CD14-positive monocyte (primary cell): ENCODE measurements at regions not wholly inside any gene's neighbourhood (a gene's known extent, or its start where the extent isn't known, plus 50 kb on each side); places are given as distances from the start of the nearest gene placed in this dataset.

Experiments
- DNase-seq, 3 donors: peaks; one replicate each; pipeline ENCODE4 v3.0.0-alpha.2; 2011 to 2022
- H2AFZ ChIP-seq: 2 replicates; pipeline ENCODE4 v1.6.0; 2012; ENCODE audit warnings: mild to moderate bottlenecking, low read depth, low read length, inconsistent platforms; ENCODE audit not compliant: insufficient read depth, poor library complexity, severe bottlenecking
- H3K27ac ChIP-seq, 2 donors: 1 replicate in 1 of 2; 2 replicates in 1 of 2; pipeline ENCODE4 v1.5.1; 2012 to 2013; ENCODE audit warnings: low read length in 2 of 2, control low read depth in 1 of 2, inconsistent platforms in 1 of 2, low read depth in 1 of 2, mild to moderate bottlenecking in 1 of 2
- H3K27me3 ChIP-seq, 2 donors: one replicate each; pipeline versions ENCODE4 v1.6.0 to v1.6.1; 2011 to 2013; ENCODE audit warnings: low read length in 2 of 2; ENCODE audit not compliant: control insufficient read depth in 2 of 2, insufficient read depth in 2 of 2
- H3K36me3 ChIP-seq, 2 donors: replicated peaks in 1 of 2; 1 replicate in 1 of 2; 2 replicates in 1 of 2; pipeline versions ENCODE4 v1.5.1 to v1.6.1; 2012 to 2013; ENCODE audit warnings: low read length in 2 of 2, control low read depth in 1 of 2, inconsistent platforms in 1 of 2, mild to moderate bottlenecking in 1 of 2; ENCODE audit not compliant: insufficient read depth in 2 of 2, control insufficient read depth in 1 of 2
- H3K4me1 ChIP-seq, 2 donors: 1 replicate in 1 of 2; 2 replicates in 1 of 2; pipeline versions ENCODE4 v1.5.1 to v1.6.1; 2012 to 2013; ENCODE audit warnings: low read length in 2 of 2, control low read depth in 1 of 2, inconsistent platforms in 1 of 2, mild to moderate bottlenecking in 1 of 2, moderate library complexity in 1 of 2; ENCODE audit not compliant: insufficient read depth in 2 of 2, control insufficient read depth in 1 of 2
- H3K4me2 ChIP-seq: replicated peaks from 2 replicates; pipeline ENCODE3; 2012; ENCODE audit warnings: low read length, moderate library complexity, mild to moderate bottlenecking; ENCODE audit not compliant: poor library complexity, severe bottlenecking; ENCODE audit errors: extremely low read depth
- H3K4me3 ChIP-seq, 3 experiments: fragments of 200-600 bp in 1 of 3; sonication (generic) in 1 of 3; replicated peaks in 1 of 3; 1 replicate in 2 of 3; 2 replicates in 1 of 3; pipeline ENCODE4 v1.5.1; 2011 to 2013; ENCODE audit warnings: low read length in 3 of 3, mild to moderate bottlenecking in 3 of 3, control low read depth in 2 of 3, low read depth in 2 of 3, inconsistent platforms in 1 of 3, moderate library complexity in 1 of 3
- H3K79me2 ChIP-seq: 2 replicates; pipeline ENCODE4 v1.6.0; 2012; ENCODE audit warnings: mild to moderate bottlenecking, control low read depth, inconsistent platforms, low read length, moderate library complexity; ENCODE audit not compliant: insufficient read depth
- H3K9ac ChIP-seq: 2 replicates; pipeline ENCODE4 v1.6.0; 2017; ENCODE audit warnings: low read length, mild to moderate bottlenecking; ENCODE audit not compliant: insufficient read depth, poor library complexity, severe bottlenecking
- H3K9me3 ChIP-seq, 2 donors: replicated peaks in 1 of 2; 1 replicate in 1 of 2; 2 replicates in 1 of 2; pipeline versions ENCODE4 v1.5.1 to v1.6.1; 2012 to 2013; ENCODE audit warnings: low read length in 2 of 2, control low read depth in 1 of 2; ENCODE audit not compliant: control insufficient read depth in 1 of 2, insufficient read depth in 1 of 2
- H4K20me1 ChIP-seq: 2 replicates; pipeline ENCODE4 v1.6.0; 2012; ENCODE audit warnings: mild to moderate bottlenecking, low read length, control low read depth, moderate library complexity; ENCODE audit not compliant: insufficient read depth
- H3K27ac Mint-ChIP-seq, 7 donors: one replicate each; pipeline ENCODE4 v1.8.0; 2020; ENCODE audit warnings: mild to moderate bottlenecking in 7 of 7, mixed read lengths in 7 of 7, moderate library complexity in 6 of 7, inconsistent platforms in 2 of 7
- H3K27me3 Mint-ChIP-seq, 3 donors: one replicate each; pipeline ENCODE4 v1.8.0; 2021 to 2022; ENCODE audit warnings: low read depth in 3 of 3, mild to moderate bottlenecking in 3 of 3, mixed read lengths in 3 of 3, moderate library complexity in 3 of 3, inconsistent platforms in 1 of 3
- H3K36me3 Mint-ChIP-seq, 2 donors: one replicate each; pipeline ENCODE4 v1.8.0; 2020; ENCODE audit warnings: mixed read lengths in 2 of 2, inconsistent platforms in 1 of 2, mild to moderate bottlenecking in 1 of 2
- H3K4me1 Mint-ChIP-seq: one replicate; pipeline ENCODE4 v1.8.0; 2020; ENCODE audit warnings: mild to moderate bottlenecking, mixed read lengths
- H3K4me3 Mint-ChIP-seq, 2 donors: one replicate each; pipeline ENCODE4 v1.8.0; 2020; ENCODE audit warnings: mild to moderate bottlenecking in 2 of 2, mixed read lengths in 2 of 2, moderate library complexity in 1 of 2
- H3K9me3 Mint-ChIP-seq, 7 donors: one replicate each; pipeline ENCODE4 v1.8.0; 2020 to 2022; ENCODE audit warnings: mixed read lengths in 7 of 7, mild to moderate bottlenecking in 6 of 7, moderate library complexity in 6 of 7, inconsistent platforms in 2 of 7
- WGBS: methylation state at CpG from one replicate; pipeline ENCODE4 v1.1.5; 2013; ENCODE audit warnings: missing lambda C conversion rate; ENCODE audit not compliant: insufficient coverage; 5-methylcytosine and 5-hydroxymethylcytosine counted together
- intact Hi-C, 2 donors: fragments of 100-400 bp; cut with micrococcal nuclease; formaldehyde crosslinking; loops; one replicate each; pipeline versions ENCODE4 v1.15.0 to v1.15.1; 2023
- TF ChIP-seq, protein P1 (sequence below): fragments of 200-600 bp; IDR thresholded peaks from one replicate; pipeline ENCODE4 v1.8.0; 2022; ENCODE audit warnings: antibody characterized with exemption, mild to moderate bottlenecking

DNA sequence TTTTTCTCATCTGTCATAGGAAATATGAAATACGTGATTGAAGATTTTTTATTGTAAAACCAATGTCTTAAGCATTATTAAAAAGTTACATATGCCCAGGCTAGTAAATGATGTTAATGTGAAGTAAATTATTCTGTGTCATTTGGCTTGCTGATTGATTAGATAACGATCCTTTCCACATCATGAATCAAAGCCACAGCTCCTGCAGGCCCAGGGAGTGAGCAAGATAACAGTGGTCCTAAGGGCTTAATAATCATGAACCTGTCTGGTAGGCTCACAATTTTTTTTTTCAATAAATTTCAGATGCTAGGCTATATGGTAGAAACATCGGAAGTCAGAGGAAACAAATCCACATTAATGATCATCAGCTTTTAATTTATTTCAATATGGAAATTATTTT lies 269.0 kb upstream of the SLC10A2 start:
- no CpG with 5 or more reads among the region's 3 CpGs for WGBS
- H4K20me1 ChIP-seq: no peaks in the 10 kb centered on the region
- Mint-ChIP-seq H3K27me3 (no peaks in the 10 kb centered on the region), H3K4me1 (no peaks in the 10 kb centered on the region), H3K36me3 (no peaks in the 10 kb centered on the region), H3K4me3 (no peak overlapping the region), H3K9me3 (peaks cover 0 to 8% (median 2%) of the 10 kb centered on the region in 7 donors), H3K27ac (no peak overlapping the region)
- DNase-seq: no peak
- H3K4me3 ChIP-seq: no peak overlapping the region
- no peaks in the 10 kb centered on the region for H3K27me3 ChIP-seq
- TF ChIP-seq, protein P1, sequence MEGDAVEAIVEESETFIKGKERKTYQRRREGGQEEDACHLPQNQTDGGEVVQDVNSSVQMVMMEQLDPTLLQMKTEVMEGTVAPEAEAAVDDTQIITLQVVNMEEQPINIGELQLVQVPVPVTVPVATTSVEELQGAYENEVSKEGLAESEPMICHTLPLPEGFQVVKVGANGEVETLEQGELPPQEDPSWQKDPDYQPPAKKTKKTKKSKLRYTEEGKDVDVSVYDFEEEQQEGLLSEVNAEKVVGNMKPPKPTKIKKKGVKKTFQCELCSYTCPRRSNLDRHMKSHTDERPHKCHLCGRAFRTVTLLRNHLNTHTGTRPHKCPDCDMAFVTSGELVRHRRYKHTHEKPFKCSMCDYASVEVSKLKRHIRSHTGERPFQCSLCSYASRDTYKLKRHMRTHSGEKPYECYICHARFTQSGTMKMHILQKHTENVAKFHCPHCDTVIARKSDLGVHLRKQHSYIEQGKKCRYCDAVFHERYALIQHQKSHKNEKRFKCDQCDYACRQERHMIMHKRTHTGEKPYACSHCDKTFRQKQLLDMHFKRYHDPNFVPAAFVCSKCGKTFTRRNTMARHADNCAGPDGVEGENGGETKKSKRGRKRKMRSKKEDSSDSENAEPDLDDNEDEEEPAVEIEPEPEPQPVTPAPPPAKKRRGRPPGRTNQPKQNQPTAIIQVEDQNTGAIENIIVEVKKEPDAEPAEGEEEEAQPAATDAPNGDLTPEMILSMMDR: no peak
- no peak overlapping the region for H3K4me2 ChIP-seq
- no peaks in the 10 kb centered on the region for H3K9me3 ChIP-seq
- H3K4me1 ChIP-seq: no peaks in the 10 kb centered on the region
- H3K79me2 ChIP-seq: no peaks in the 10 kb centered on the region
- H3K36me3 ChIP-seq: no peaks in the 10 kb centered on the region
- intact Hi-C loops: no loop called here
- no peak overlapping the region for H3K9ac ChIP-seq
- no peak overlapping the region for H2AFZ ChIP-seq
- H3K27ac ChIP-seq: no peak overlapping the region

DNA sequence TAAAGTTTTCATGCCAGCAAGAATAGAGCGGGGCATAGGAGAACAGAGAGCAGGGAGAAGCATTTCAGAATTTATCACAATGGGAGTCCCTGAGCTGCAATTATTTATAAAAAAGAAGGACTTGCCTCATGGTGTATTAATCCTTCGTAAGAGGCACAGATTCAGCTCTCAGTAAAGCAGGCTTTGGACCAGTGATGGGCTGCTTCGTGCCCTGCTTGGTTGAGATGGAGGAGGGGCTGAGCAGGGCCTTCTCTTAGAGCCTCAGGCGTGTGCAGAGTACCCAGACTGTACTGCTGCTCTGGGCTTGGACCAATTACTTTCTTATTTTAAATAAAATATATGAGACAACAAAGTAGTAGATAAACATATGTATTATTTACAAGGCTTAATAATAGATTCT lies 265.7 kb upstream of the SLC10A2 start:
- Mint-ChIP-seq H3K9me3 (peaks cover 0 to 14% (median 2%) of the 10 kb centered on the region in 7 donors), H3K27me3 (no peaks in the 10 kb centered on the region), H3K4me3 (no peak overlapping the region), H3K36me3 (no peaks in the 10 kb centered on the region), H3K27ac (no peak overlapping the region), H3K4me1 (no peaks in the 10 kb centered on the region)
- Histone ChIP-seq H3K9ac (no peak overlapping the region), H3K4me1 (no peaks in the 10 kb centered on the region), H4K20me1 (no peaks in the 10 kb centered on the region), H3K79me2 (no peaks in the 10 kb centered on the region), H3K27ac (no peak overlapping the region), H3K9me3 (no peaks in the 10 kb centered on the region), H3K27me3 (no peaks in the 10 kb centered on the region), H3K36me3 (no peaks in the 10 kb centered on the region), H2AFZ (no peak overlapping the region), H3K4me3 (no peak overlapping the region), H3K4me2 (no peak overlapping the region)
- no peak for DNase-seq
- WGBS: 94% methylated on average over 3 of the region's 4 CpGs
- intact Hi-C loops: no loop called here
- TF ChIP-seq, protein P1: no peak
